ENCODE measurements at regions not wholly inside any gene's neighbourhood (a gene's known extent, or its start where the extent isn't known, plus 50 kb on each side); places are given as distances from the start of the nearest gene placed in this dataset.

DNA sequence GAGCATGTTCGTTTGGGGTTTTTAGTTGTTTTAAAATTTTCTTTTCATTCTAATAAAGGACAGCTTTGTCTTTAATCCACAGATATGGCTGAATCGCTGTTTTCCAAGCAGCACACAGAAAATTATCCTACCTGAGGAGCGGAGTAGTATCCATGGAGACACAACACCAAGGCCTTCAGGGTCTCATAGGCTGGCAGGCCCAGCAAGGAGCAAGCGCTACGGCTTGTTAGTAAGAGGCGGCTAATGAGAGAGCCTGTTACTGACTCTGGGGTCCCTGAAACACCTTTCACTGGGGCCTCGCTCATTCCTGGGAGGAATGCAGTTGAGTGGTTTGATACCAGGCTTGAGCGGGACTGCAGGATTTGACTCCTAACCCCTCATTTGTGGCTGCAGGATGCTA lies 303.8 kb upstream of the CDH4 start:
- no peak overlapping the region for H3K4me3 ChIP-seq (ENCODE audit: low read depth, low read length)
- no peaks in the 10 kb centered on the region for H3K36me3 ChIP-seq (ENCODE audit: control insufficient read depth, insufficient read depth, low read length)
- no peak for DNase-seq (ENCODE audit: low read depth)
- TF ChIP-seq, protein P1, sequence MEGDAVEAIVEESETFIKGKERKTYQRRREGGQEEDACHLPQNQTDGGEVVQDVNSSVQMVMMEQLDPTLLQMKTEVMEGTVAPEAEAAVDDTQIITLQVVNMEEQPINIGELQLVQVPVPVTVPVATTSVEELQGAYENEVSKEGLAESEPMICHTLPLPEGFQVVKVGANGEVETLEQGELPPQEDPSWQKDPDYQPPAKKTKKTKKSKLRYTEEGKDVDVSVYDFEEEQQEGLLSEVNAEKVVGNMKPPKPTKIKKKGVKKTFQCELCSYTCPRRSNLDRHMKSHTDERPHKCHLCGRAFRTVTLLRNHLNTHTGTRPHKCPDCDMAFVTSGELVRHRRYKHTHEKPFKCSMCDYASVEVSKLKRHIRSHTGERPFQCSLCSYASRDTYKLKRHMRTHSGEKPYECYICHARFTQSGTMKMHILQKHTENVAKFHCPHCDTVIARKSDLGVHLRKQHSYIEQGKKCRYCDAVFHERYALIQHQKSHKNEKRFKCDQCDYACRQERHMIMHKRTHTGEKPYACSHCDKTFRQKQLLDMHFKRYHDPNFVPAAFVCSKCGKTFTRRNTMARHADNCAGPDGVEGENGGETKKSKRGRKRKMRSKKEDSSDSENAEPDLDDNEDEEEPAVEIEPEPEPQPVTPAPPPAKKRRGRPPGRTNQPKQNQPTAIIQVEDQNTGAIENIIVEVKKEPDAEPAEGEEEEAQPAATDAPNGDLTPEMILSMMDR (IDR thresholded peaks at IDR 0.05; ENCODE audit: insufficient read depth, low read length, severe bottlenecking), result no peak
- FAIRE-seq, result no peak
- no peaks in the 10 kb centered on the region for H3K27me3 ChIP-seq (ENCODE audit: control insufficient read depth, insufficient read depth, low read length)

DNA sequence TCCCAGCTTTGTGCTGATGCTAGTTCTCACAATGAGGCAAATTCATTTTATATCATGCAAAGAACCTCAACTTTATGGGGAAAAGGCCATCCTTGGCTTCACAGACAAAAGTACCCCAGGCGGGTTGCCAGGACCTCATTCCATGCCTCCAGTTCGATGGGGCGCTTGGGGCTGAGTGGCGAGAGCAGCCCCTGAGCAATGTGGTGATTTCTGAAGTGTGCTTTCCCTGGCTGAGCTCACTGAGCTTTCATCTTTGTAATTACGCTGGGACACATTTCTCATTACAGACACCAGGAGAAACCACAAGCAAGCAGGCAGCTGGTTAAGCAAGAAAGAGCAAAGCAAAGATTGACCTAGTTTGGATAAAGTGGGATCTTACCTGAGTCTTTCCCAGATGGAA lies 301.5 kb upstream of the CDH4 start:
- no peaks in the 10 kb centered on the region for H3K27me3 ChIP-seq (ENCODE audit: control insufficient read depth, insufficient read depth, low read length)
- DNase-seq (ENCODE audit: low read depth) (no peak), FAIRE-seq (no peak)
- no peaks in the 10 kb centered on the region for H3K36me3 ChIP-seq (ENCODE audit: control insufficient read depth, insufficient read depth, low read length)
- TF ChIP-seq, protein P1 (IDR thresholded peaks at IDR 0.05; ENCODE audit: insufficient read depth, low read length, severe bottlenecking), result no peak
- no peak overlapping the region for H3K4me3 ChIP-seq (ENCODE audit: low read depth, low read length)

DNA sequence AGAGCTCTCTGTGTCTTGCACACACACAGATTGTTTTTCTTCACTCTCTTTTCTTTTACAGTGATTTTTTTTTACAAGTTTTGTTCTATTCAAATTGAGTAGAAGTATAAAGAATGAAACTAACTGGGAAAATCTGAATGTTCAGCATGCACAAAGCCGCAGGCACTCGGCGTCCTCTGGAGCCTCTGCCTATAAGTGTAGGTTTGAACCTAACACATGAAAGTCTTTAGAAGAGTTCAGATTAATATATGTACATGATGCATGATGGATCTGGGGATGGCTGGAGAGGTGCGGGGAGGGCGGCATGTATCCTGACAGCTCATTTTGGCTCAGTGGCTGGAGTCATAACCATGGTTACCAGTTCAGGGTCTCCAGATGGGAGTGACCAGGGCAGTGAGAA lies 301.1 kb upstream of the CDH4 start:
- Histone ChIP-seq H3K4me3 (ENCODE audit: low read depth, low read length) (no peak overlapping the region), H3K36me3 (ENCODE audit: control insufficient read depth, insufficient read depth, low read length) (no peaks in the 10 kb centered on the region), H3K27me3 (ENCODE audit: control insufficient read depth, insufficient read depth, low read length) (no peaks in the 10 kb centered on the region)
- no peak for FAIRE-seq
- DNase-seq (ENCODE audit: low read depth), result no peak
- TF ChIP-seq, protein P1 (IDR thresholded peaks at IDR 0.05; ENCODE audit: insufficient read depth, low read length, severe bottlenecking), result no peak

DNA sequence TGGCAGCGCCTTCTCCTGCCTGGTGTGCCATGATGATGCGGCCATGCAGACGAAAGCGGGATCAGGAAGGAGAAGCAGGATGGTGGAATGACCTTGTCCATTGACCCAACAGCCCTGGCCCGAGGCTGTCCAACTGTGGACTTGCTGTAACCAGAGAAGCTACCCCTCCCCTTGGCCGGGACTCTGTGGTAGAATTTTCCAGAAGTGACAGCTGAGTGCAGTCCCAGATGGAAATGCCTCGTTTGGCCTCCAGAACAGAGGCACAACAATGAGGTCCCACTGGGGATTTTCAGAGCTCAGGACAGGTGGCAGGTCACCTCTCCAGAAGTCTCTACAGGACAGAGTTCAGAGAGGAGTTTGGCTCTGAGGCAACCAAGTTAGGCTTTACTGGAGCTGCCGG lies 299.2 kb upstream of the CDH4 start:
- H3K4me3 ChIP-seq (ENCODE audit: low read depth, low read length), result no peak overlapping the region
- TF ChIP-seq, protein P1 (IDR thresholded peaks at IDR 0.05; ENCODE audit: insufficient read depth, low read length, severe bottlenecking), result no peak
- H3K27me3 ChIP-seq (ENCODE audit: control insufficient read depth, insufficient read depth, low read length), result no peaks in the 10 kb centered on the region
- DNase-seq (ENCODE audit: low read depth) (no peak), FAIRE-seq (no peak)
- no peaks in the 10 kb centered on the region for H3K36me3 ChIP-seq (ENCODE audit: control insufficient read depth, insufficient read depth, low read length)

DNA sequence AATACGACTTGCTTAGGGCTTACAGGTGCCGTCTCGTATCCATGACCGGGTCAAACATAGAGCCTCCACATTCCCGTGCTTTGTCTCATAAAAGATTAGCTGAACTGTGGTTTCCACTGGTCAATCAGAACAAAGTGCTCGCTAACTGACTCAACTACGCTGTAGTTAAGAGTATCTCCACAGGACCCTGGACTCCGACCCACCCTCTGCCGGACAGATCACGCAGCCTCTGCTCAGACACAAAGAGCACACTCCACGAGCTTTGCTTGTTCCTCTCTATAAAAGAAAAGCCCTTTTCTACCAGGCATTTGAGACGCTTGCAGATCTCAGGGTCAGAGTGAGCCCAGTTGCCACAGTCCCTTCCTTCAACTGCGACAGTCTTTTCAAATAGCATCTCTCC lies 298.7 kb upstream of the CDH4 start:
- no peaks in the 10 kb centered on the region for H3K27me3 ChIP-seq (ENCODE audit: control insufficient read depth, insufficient read depth, low read length)
- TF ChIP-seq, protein P1 (IDR thresholded peaks at IDR 0.05; ENCODE audit: insufficient read depth, low read length, severe bottlenecking), result no peak
- no peaks in the 10 kb centered on the region for H3K36me3 ChIP-seq (ENCODE audit: control insufficient read depth, insufficient read depth, low read length)
- no peak overlapping the region for H3K4me3 ChIP-seq (ENCODE audit: low read depth, low read length)
- DNase-seq (ENCODE audit: low read depth) (no peak), FAIRE-seq (peak; percentile 55)

DNA sequence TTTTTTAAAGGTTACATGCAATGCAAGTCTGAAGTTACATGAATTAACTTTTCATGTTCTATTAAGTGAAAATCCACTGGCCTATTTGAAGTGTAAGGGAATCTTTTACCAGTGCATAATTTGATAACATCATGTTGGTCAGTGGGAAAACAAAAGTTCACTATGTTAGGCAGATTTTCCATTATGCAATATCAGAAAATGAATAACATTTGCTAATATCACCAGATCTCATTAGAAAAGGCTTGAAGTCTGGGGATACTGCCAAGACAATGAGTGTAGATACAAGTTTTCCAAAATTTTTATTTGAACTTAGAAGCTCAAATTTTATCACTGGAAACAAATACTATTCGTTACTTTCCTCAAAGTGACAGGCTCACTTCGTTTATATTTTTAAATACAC lies 296.4 kb upstream of the CDH4 start:
- TF ChIP-seq, protein P1 (IDR thresholded peaks at IDR 0.05; ENCODE audit: insufficient read depth, low read length, severe bottlenecking), result no peak
- DNase-seq (ENCODE audit: low read depth) (no peak), FAIRE-seq (no peak)
- no peaks in the 10 kb centered on the region for H3K27me3 ChIP-seq (ENCODE audit: control insufficient read depth, insufficient read depth, low read length)
- no peaks in the 10 kb centered on the region for H3K36me3 ChIP-seq (ENCODE audit: control insufficient read depth, insufficient read depth, low read length)
- H3K4me3 ChIP-seq (ENCODE audit: low read depth, low read length), result no peak overlapping the region
